Activated CD8-positive, alpha-beta memory T cell treated with anti-CD3 and anti-CD28 coated beads for 24 hours (primary cell): ENCODE measurements at regions not wholly inside any gene's neighbourhood (a gene's known extent, or its start where the extent isn't known, plus 50 kb on each side); places are given as distances from the start of the nearest gene placed in this dataset.
"Not testable (repeated sequence)": the region's sequence is repeated elsewhere in the genome, so short reads cannot be mapped to it uniquely, and the experiment has no call there.

Experiments
- DNase-seq: peaks from one replicate; pipeline ENCODE4 v3.0.0-alpha.2; 2020

DNA sequence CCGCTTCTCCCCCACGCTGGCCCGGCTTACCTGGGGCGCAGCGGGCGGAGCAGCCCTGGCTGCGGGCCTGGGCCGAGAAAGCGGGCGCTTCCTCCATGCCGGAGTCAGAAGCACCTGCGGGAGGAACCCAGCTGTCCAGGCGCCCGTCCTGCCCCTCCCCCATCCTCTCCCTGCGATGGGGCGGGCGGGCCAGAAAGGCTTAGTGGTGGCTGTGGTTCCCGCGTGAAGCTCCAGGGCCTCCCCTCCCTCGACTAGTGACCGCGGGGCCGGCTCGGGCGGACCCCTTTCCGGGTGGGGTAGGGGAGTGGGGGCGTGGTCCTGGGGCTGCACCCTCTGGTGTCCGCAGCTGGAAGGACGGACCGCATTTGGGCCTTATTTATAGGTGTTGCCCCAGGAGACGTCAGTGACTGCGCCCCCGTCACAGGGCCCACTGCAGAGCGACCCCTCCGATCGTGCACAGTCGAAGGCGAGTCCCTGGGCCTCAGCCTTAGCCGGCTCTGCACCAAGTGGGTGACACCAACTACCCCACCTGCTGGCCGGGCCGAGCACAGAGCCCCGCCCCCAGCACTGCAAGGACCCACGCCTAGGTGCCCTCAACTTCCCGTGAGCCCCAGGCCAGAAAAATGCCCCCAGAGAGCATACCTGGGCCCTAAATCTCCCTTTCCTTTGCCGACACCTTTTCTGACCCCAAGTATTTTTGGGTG lies 302.7 kb downstream of the CCDC74A start:
- not testable (repeated sequence) for DNase-seq

- not testable (repeated sequence) for DNase-seq
Measured at GRCh38 chr2:131830946-131831310, 303.2 kb downstream of the CCDC74A start.

- not testable (repeated sequence) for DNase-seq
Measured at GRCh38 chr2:131831450-131832208, 303.9 kb downstream of the CCDC74A start.

DNA sequence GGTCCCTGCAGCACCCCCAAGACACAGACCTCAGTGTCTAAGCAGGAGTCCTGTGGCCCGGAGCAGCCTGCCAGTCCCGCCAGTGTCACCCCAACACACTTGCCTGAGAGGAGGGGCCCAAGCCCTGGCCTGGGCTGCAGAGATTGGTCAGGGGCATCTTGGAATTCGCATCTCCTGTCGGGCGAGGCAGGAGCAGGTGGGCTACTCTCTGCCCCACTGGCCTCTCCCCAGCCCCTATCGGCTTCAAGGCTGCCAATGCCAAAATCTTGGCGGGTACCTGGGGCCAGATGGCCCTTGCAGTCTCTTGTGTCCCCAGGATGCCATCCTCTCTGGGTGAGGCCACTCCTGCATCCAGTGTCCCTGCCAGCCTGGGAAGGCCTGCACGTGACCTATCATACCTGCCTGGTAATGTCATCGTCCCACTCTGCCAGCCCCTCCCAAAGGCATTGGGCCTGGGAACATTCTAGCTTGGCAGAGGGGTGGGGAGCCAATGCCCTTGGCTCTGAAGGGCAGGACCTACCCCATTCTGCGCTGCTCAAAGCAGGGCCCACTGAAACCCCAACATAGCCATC lies 304.6 kb downstream of the CCDC74A start:
- DNase-seq: not testable (repeated sequence)

DNA sequence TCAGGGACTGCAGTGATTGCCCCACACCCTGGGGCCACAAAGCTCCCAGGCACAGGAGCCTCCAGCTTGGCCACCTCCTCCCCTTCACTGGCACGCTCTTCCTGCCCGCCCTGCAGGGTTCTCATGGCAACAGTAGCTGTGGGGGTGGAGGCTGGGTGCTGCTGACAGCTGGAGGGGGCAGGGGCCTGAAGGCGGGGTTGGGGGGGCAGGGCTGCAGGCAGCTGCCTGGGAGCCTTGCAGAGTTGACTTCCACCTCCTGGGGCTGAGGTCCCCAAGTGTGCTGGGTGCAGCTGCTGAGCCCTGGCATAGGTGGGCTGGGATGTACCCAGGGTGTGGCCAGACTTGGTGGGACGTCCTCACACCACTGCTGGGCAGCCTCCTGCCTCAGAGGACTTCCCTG lies 305.2 kb downstream of the CCDC74A start:
- DNase-seq: not testable (repeated sequence)

DNA sequence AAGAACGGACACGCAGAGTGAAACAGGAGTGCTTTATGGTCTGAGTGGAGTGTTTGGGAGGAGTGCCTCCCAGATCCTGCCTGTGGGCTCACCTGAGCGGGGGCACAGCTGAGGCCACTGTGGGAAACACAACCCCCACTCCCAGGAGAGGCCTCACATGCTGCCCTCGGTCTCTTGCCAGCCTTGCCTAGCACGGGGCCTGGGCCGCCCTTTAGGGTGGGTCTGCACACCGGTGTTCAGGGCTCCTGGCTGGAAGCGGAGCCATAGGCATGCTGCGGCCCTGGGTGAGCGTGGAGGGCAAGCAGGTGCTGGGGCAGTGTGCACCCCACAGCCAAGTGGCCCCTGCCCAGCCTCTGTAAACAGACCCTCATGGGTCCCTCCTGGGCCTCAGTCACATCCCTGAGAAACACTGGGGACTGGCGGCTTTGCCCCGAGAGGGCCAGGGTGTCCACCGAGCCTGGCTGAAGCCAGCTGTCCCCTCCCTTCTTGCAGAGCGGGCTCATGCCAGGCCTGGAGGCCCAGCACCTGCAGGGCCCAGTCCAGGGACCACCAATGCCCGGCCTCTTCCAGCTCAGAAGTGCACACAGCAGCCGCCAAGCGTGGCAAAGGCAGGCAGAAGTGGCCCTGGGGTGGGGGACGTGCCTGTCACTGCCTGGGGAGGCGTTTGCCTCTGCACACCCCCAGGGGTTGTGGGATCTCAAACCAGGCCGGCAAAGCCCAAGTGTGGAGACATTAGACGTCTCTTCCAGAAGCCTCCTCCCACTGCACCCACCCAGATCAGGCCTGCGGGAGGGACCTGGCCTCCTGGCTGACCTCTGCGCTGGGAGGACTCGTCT lies 305.9 kb downstream of the CCDC74A start:
- DNase-seq: not testable (repeated sequence)

DNA sequence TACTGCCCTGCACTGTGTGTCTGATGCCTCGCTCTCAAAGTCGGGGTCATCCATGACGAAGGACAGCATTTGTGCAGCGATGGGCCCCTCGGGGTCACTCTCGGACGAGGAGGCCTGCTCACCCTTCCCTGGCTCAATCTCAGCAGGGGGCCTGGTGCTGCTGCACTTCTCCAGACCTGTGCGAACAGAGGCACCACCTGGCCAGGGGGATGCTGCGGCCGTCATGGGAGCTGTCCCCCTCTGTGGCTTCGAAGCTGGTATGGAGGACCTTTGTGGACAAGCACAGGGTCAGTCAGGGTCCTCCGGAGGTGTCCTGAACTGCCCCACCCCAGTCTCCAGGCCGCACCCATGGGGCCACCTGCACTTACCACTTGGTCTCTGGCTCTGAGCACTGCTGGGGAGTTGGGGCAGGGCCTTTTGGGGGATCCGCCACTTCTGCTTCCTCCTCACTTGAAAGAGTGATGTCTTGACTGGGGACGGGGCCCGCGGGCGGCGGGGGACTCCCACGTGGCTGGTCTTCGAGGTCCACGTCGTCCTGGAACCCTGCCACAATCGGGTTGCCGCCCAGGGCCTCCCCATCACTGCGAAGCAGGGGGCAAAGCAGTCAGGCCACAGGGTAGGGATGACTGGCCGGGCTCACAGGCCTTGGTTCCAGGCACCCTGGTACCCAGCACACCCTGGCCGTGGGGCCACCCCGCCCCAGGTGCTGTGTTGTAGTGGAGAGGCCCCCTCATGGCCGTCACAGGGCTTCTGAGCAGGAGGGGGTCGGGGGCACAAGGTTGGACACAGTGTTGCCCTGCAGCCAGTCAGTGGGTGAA lies 306.7 kb downstream of the CCDC74A start:
- not testable (repeated sequence) for DNase-seq

GRCh38 chr2:131835022-131835421 lies 307.3 kb downstream of the CCDC74A start:
- DNase-seq: not testable (repeated sequence)

DNA sequence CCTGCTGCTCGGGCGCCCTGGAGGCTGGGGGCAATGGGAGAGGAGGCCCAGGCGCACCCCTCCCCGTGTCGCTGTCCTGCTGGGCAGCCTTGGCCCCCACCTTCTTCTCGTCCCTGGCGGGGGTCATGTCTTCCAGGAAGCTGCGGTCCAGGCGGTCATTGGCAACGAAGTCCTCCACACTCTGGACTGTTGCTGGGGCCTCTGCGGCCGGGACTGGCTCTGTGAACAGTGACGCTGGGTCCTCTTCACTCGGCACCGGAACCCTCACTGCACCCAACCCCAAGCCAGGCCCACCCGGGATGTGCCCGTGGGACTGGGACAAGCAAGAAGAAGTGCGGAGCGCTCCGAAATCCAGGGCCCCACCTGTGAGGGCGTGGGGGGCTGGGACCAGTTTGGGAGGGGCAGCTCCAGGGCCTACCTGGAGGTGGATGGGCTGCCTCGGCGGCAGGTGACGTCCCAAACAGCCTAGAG lies 308.0 kb downstream of the CCDC74A start:
- DNase-seq: no peak

DNA sequence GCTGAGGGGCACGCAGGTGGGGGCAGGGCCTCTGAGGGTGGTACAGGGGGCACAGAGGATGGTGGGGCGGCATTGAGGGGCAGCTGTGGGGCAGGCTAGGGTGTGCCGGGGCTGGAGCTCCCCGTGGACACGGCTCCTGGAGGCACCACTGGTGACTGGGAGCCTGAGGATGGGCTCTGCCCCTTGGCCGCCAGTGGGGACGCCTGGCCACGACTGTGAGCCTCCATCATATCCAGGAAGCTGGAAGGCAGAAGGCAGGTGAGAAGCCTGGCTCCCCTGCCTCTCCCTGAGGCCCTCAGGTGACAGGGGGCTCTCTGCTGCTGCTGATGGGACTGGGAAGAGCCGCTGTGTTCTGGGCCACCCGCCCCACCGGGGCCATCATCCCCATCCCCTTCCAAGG lies 308.4 kb downstream of the CCDC74A start:
- DNase-seq: not testable (repeated sequence)

DNA sequence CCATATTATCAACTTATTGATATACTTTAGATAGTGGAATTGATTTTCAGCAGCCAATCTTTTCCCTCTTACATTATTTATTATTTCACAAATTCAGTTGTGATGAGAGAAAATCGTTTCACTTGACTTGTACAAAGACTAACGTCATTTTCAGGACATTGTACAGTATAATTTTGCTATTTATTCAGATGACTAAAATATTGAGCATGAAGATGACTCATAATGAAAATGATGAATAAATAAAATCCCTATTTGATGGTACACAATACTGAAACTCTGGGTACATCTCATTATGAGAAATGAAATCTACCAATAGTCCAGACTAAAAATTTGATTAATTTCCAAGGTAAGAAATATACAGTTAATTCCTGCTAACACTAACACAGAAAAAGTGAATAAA lies 316.4 kb downstream of the CCDC74A start:
- DNase-seq: not testable (repeated sequence)

- not testable (repeated sequence) for DNase-seq
Measured at GRCh38 chr2:131856202-131856601, 305.6 kb downstream of the ANKRD30BL start.

DNA sequence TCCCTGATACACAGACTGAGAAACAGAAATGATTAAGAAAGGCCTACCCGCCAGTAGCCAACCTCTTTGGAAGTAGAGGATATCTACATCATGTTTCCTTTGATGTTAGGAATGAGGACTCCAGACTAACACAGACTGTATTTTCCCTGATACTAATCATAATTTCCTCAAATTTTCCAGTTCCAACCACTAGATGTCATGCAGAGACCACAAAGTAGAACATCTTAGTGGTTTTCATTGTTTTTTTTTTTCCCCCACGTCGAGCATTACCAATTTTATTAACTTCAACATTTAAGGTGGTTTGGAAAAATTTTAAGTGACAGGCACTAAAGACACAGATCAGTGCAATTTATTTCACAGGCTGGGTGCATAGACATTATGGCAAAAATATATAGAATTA lies 303.6 kb downstream of the ANKRD30BL start:
- not testable (repeated sequence) for DNase-seq
